ENCODE measurements at regions not wholly inside any gene's neighbourhood (a gene's known extent, or its start where the extent isn't known, plus 50 kb on each side); places are given as distances from the start of the nearest gene placed in this dataset.
"Not testable (repeated sequence)": the region's sequence is repeated elsewhere in the genome, so short reads cannot be mapped to it uniquely, and the experiment has no call there.

DNA sequence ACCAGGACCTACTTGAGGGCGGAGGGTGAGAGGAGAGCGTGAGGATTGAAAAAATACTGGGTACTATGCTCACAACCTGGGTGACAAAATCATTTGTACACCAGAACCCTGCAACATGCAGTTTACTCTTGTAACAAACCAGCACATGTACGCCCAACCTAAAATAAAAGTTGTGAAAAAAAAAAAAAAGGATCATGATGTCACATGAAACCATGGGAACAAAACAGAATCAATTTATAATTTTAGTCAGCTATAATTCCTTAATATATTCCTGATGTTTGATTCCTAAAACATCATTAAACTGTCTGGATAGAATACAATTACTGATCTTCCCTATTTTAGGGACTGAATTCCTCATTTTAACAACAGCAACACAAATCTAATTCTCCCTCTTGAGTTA lies 160.6 kb upstream of the SPRY2 start:
- DNase-seq: no peak

DNA sequence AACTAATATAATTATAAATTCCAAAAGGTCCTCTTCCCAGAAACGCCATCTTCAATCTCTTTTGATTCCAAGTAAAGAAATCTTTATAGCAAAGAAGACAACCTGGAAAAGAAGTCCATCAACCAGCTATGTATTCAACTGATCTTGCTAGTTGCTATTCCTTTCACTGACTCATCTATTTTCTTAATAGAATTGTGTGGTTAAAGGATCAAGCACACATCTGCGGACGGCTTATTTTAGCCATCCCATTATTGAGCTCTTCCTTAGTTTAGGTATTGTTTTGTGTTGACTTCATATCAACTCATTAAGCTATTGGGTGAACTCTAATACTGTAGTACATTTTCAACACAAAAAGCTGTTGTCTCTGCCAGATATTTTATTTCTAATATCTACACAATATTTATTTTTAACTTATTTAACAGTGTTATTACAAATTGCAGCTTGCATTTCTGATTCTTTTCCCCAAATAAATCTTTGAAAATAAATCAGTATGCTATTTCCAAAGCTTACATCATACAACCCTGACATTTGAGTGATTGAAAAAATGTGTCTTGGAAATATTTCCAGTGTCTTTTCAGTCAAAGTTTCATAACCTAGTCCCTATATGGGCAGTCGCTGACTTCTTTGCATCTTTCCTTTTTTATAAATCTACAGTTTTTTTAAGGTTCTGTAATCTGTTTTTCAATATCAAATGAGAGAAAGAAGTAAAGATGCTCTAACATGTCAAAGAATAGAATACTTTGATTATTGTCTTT lies 158.8 kb upstream of the SPRY2 start:
- DNase-seq: no peak

DNA sequence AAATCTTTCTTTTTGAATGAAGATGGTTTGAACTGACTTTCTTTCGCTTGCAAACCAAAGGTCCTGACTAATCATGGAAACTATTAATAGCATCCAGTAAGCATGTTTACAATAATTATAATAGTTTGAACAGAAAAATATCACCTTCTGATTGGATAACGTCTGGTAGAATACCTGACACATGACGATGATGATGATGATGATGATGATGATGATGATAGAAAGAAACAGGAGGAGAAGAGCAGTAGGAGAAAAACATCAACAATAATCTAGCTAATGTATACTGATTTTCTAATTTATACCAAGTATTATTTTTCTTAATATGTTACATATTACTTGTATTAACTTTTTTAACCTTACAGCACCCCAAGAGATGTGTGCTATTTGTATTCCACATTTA lies 157.5 kb upstream of the SPRY2 start:
- DNase-seq: no peak

DNA sequence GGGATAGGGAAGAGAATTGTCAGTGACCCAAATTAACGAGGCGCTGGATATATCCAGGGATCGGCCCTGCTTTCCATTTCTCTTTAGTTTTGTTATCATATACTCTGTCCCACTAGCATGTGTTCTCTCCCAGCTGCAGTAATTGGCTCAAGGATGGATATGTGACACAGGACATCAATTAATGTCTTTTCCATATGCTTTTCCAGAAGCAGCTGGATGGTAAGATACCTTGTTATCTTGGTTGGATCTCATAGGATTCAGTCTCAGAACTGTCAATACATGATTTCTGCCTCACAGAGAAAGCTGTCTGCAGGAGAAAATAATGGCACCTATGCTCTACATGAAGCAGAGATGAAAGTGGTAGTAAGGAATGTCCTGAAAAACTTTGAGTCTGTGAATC lies 157.1 kb upstream of the SPRY2 start:
- DNase-seq: no peak

- DNase-seq: no peak
Measured at GRCh38 chr13:80497439-80497838, 156.5 kb upstream of the SPRY2 start.

GRCh38 chr13:80496721-80497397 lies 155.9 kb upstream of the SPRY2 start:
- DNase-seq: no peak

- not testable (repeated sequence) for DNase-seq
Measured at GRCh38 chr13:80490491-80490943, 149.6 kb upstream of the SPRY2 start.

- DNase-seq: no peak
Measured at GRCh38 chr13:80486402-80486801, 145.5 kb upstream of the SPRY2 start.

DNA sequence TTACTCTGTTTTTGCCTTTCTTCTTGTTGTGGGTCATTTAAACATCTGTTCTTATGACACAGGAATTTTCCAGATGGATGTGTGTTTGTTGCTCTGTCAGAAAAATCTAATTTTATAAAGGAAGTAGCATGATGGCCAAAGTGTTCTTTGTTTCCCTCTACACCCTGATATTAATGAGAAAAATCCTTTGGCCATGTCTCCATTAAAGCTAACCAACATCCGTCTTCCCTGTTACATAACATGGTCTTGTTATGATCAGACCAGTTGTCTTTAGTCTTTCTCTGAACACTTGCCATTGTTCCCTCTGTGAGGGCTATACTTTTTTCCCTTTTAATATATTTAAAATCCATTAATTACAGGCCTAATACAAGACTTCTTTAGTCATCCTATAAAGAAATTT lies 142.2 kb upstream of the SPRY2 start:
- DNase-seq: no peak

GRCh38 chr13:80481588-80481987 lies 140.7 kb upstream of the SPRY2 start:
- DNase-seq: no peak

DNA sequence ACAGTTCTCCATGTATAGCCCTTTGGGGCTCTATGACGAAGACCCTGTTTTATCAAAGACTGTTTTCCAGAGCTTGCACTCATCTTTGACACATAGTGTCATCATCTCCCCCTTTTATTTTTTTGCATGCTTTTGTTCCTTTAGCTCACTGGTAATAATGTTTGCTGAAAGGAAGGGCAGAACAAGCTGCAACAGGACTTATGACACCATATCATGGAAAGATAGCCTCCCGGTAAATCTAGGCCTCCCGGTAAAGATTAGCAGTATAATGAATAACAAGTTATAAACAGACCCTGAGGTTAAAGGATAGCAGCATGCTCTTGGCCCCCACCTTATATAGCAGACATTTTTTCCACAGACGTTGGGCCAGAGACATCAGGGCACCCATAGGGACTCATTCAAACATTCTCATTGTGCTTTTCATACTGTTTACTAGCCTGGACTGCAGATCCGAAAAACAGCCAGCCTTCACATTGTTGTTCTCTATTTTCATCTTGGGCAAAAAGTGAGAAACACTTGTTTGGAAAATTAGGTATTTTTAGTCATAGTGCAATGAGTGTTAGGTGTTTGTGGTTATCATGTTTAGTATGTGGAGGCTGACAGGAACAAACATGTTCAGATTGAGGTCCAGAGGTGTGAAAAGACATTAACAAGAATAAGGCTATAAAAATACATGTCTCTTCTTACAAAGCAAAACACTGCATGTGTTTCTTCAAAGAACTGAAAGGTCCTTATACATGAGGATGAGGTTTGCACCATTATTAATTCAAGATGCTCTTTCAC lies 136.9 kb upstream of the SPRY2 start:
- DNase-seq: no peak

DNA sequence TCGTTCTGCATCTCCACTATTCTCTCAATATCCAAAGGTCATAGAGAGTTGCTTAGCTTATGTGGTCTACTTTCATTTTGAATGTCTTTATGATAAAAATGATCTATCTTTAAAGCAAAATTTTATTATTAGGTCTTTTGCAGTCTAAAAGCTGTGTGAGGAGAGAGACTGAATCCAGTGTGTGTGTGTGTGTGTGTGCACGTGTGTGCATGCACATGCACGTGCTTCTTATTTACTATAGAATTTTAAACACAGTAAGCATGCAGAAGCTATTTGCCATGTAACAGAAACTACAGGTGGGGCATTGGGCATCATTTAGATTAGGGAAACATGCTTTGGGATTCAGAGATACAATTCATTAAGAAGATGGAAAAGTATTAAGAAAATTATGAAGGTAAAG lies 136.0 kb upstream of the SPRY2 start:
- no peak for DNase-seq

- no peak for DNase-seq
Measured at GRCh38 chr13:80475718-80476117, 134.8 kb upstream of the SPRY2 start.

DNA sequence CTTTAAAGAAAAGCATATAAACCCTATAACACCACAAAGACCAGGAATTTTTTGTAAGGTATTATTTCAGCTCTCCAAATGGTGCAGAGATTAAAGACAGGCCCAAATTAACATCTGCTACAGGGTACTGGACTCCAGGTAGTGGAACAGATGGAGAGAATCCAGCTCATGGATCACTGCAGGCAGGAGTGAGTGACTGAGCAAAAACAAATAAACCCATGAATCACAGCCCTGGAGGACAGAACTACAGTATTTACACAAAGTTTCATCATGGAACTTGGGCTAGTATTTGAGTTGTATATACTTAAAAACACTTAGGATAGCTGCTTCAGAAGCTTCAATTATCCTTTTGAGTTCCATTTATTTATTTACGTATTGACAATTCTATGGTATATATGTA lies 132.8 kb upstream of the SPRY2 start:
- no peak for DNase-seq

GRCh38 chr13:80469853-80470381 lies 129.0 kb upstream of the SPRY2 start:
- peak; percentile 25 for DNase-seq

DNA sequence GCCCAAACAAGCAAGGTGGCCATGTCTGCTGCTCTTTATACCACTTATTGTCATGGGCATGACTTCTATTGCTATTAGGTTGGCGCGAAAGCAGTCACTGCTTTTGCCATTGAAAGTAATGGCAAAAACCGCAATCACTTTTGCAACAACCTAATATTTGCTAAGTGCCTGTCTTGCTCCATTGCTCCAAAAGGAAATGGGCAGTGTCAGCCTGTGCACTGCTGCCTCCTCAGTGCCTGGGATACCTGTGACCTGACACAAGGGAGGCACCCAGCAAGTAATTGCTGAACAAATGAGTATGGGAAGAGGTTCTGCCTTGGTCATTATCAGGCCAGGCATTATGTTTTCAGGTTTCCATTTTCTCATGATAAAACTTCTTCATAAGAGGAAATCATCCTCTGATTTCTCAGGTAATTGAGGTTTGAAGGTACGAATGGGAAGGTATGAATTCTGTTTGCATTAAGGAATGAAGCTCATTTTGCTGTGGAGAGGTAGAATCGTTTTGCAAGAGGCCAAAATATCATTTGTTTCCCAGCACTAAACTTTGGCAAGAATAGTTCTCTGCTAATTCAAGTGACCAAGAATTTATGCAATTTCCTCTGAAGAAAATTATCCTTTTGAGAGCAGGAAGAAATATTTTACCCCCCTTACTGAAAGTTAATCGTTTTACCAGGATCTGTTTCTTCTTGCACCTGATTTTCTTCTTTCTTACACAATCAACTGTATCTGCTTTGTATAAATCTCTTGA lies 128.4 kb upstream of the SPRY2 start:
- DNase-seq: no peak

GRCh38 chr13:80465321-80465720 lies 124.4 kb upstream of the SPRY2 start:
- no peak for DNase-seq

GRCh38 chr13:80463673-80464352 lies 122.9 kb upstream of the SPRY2 start:
- DNase-seq: no peak

GRCh38 chr13:80462567-80462966 lies 121.6 kb upstream of the SPRY2 start:
- no peak for DNase-seq

- DNase-seq: no peak
Measured at GRCh38 chr13:80462037-80462436, 121.1 kb upstream of the SPRY2 start.

- no peak for DNase-seq
Measured at GRCh38 chr13:80458543-80458942, 117.6 kb upstream of the SPRY2 start.

DNA sequence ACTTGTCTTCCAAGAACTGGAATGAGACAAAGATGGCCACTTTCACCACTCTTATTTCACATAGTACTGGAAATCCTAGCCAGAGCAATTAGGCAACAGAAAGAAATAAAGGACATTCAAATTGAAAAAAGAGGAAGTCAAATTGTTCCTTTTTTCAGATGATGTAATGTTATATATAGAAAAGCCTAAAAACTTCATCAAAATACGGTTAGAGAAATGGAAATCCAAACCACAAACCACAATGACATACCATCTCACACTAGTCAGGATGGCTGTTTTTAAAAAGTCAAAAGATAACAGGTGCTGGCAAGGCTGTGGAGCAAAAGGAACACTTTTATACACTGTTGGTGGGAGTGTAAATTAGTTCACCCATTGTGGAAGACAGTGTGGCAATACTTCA lies 113.3 kb upstream of the SPRY2 start:
- no peak for DNase-seq

All from CD4-positive, alpha-beta T cell treated with Interleukin-15 for 1 hour (primary cell).